AG09319 (cell line): ENCODE measurements at regions not wholly inside any gene's neighbourhood (a gene's known extent, or its start where the extent isn't known, plus 50 kb on each side); places are given as distances from the start of the nearest gene placed in this dataset.

Experiments used
- DNase-seq: peaks from one replicate; pipeline ENCODE4 v3.0.0-alpha.2; 2010; ENCODE audit warnings: low read depth; ENCODE audit errors: extremely low read depth
- CTCF ChIP-seq: IDR thresholded peaks from 2 replicates; pipeline ENCODE4 v1.5.1; 2011; ENCODE audit warnings: low read depth, mild to moderate bottlenecking, inconsistent platforms, low read length, moderate library complexity

GRCh38 chr6:132868057-132868456 is 53.7 kb downstream of the RPS12 start:
- no peak for TF ChIP-seq CTCF
- DNase-seq, result no peak

- no peak for TF ChIP-seq CTCF
- no peak for DNase-seq
These were observed 58.6 kb downstream of the RPS12 start for GRCh38 chr6:132872923-132873322.

GRCh38 chr6:132877003-132877402 is 62.6 kb downstream of the RPS12 start:
- TF ChIP-seq CTCF, result no peak
- DNase-seq, result no peak

GRCh38 chr6:132887204-132887603 is 72.8 kb downstream of the RPS12 start:
- DNase-seq, result no peak
- no peak for TF ChIP-seq CTCF

GRCh38 chr6:132888701-132889100 is 74.3 kb downstream of the RPS12 start:
- DNase-seq, result no peak

GRCh38 chr6:132892929-132893771 is 78.8 kb downstream of the RPS12 start:
- no peak for DNase-seq
- no peak for TF ChIP-seq CTCF

More at GRCh38 chr6:132888701-132889100, 74.3 kb downstream of the RPS12 start:
- TF ChIP-seq CTCF, result no peak

- TF ChIP-seq CTCF, result no peak
- no peak for DNase-seq
These were observed 79.6 kb downstream of the RPS12 start for GRCh38 chr6:132893772-132894490.
